ENCODE measurements at regions not wholly inside any gene's neighbourhood (a gene's known extent, or its start where the extent isn't known, plus 50 kb on each side); places are given as distances from the start of the nearest gene placed in this dataset.

- Histone ChIP-seq H4K20me1 (ENCODE audit: insufficient read depth) (no peaks in the 10 kb centered on the region), H2AFZ (ENCODE audit: low read depth, low read length) (no peak overlapping the region), H3K9me3 (ENCODE audit: low read length) (no peaks in the 10 kb centered on the region), H3K27me3 (ENCODE audit: insufficient read depth, low read depth, low read length) (no peaks in the 10 kb centered on the region), H3K9me2 (ENCODE audit: insufficient read depth, low read length) (no peaks in the 10 kb centered on the region), H3K79me2 (replicated peaks; ENCODE audit: insufficient read depth, low read length) (no peaks in the 10 kb centered on the region), H3K4me2 (ENCODE audit: low read length) (no peak overlapping the region), H3K36me3 (ENCODE audit: insufficient read depth, low read length) (no peaks in the 10 kb centered on the region), H3K9ac (ENCODE audit: low read length) (no peak overlapping the region), H3K4me3 (ENCODE audit: low read length) (no peak overlapping the region), H3F3A (ENCODE audit: insufficient read depth, low read length, poor library complexity, severe bottlenecking) (no peaks in the 10 kb centered on the region), H3K27ac (ENCODE audit: low read length) (no peak overlapping the region)
- TF ChIP-seq CTCF (IDR thresholded peaks at IDR 0.05; ENCODE audit: poor library complexity, severe bottlenecking) (no peak), POLR2AphosphoS5 (IDR thresholded peaks at IDR 0.05) (no peak), SMC3 (conservative IDR thresholded peaks at IDR 0.05; ENCODE audit: poor library complexity) (no peak), EZH2 (IDR thresholded peaks at IDR 0.05; ENCODE audit: borderline replicate concordance, insufficient read depth, low read length, poor library complexity, severe bottlenecking) (no peak), MXI1 (conservative IDR thresholded peaks at IDR 0.05; ENCODE audit: poor library complexity, severe bottlenecking) (no peak), EP300 (conservative IDR thresholded peaks at IDR 0.05; ENCODE audit: poor library complexity, severe bottlenecking) (no peak), TAF1 (IDR thresholded peaks at IDR 0.05; ENCODE audit: low read depth) (no peak), RAD21 (conservative IDR thresholded peaks at IDR 0.05) (no peak)
- TF ChIP-seq, protein P1, sequence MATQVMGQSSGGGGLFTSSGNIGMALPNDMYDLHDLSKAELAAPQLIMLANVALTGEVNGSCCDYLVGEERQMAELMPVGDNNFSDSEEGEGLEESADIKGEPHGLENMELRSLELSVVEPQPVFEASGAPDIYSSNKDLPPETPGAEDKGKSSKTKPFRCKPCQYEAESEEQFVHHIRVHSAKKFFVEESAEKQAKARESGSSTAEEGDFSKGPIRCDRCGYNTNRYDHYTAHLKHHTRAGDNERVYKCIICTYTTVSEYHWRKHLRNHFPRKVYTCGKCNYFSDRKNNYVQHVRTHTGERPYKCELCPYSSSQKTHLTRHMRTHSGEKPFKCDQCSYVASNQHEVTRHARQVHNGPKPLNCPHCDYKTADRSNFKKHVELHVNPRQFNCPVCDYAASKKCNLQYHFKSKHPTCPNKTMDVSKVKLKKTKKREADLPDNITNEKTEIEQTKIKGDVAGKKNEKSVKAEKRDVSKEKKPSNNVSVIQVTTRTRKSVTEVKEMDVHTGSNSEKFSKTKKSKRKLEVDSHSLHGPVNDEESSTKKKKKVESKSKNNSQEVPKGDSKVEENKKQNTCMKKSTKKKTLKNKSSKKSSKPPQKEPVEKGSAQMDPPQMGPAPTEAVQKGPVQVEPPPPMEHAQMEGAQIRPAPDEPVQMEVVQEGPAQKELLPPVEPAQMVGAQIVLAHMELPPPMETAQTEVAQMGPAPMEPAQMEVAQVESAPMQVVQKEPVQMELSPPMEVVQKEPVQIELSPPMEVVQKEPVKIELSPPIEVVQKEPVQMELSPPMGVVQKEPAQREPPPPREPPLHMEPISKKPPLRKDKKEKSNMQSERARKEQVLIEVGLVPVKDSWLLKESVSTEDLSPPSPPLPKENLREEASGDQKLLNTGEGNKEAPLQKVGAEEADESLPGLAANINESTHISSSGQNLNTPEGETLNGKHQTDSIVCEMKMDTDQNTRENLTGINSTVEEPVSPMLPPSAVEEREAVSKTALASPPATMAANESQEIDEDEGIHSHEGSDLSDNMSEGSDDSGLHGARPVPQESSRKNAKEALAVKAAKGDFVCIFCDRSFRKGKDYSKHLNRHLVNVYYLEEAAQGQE (IDR thresholded peaks at IDR 0.05; ENCODE audit: borderline replicate concordance), result no peak
These were observed 107.9 kb upstream of the PRNP start for GRCh38 chr20:4578375-4578774.

DNA sequence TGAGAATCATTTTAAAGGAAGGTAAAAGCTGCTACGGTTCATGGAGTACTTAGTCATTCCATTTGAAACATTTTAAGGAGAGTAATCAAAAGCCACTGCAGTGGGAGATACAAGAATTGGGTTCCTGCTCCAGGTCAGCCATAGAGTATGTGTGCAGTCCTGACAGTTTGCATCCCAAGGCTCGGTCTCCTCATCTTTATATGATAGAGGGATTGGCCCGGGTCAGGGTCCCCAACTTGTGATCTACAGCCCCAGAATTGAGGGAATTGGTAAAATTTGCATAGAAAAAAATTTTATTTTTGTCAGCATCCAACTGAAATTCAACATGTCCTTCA is 111.9 kb upstream of the PRNP start:
- H3K79me2 ChIP-seq (replicated peaks; ENCODE audit: insufficient read depth, low read length), result no peaks in the 10 kb centered on the region
- no peak overlapping the region for H2AFZ ChIP-seq (ENCODE audit: low read depth, low read length)
- TF ChIP-seq TAF1 (IDR thresholded peaks at IDR 0.05; ENCODE audit: low read depth) (no peak), RAD21 (conservative IDR thresholded peaks at IDR 0.05) (no peak)
- H3F3A ChIP-seq (ENCODE audit: insufficient read depth, low read length, poor library complexity, severe bottlenecking), result no peaks in the 10 kb centered on the region
- H3K4me2 ChIP-seq (ENCODE audit: low read length), result no peak overlapping the region
- no peaks in the 10 kb centered on the region for H3K9me3 ChIP-seq (ENCODE audit: low read length)
- no peak overlapping the region for H3K9ac ChIP-seq (ENCODE audit: low read length)
- H4K20me1 ChIP-seq (ENCODE audit: insufficient read depth), result no peaks in the 10 kb centered on the region
- H3K27ac ChIP-seq (ENCODE audit: low read length), result no peak overlapping the region
- H3K4me3 ChIP-seq (ENCODE audit: low read length), result no peak overlapping the region
- H3K9me2 ChIP-seq (ENCODE audit: insufficient read depth, low read length), result no peaks in the 10 kb centered on the region
- no peaks in the 10 kb centered on the region for H3K36me3 ChIP-seq (ENCODE audit: insufficient read depth, low read length)
- H3K27me3 ChIP-seq (ENCODE audit: insufficient read depth, low read depth, low read length), result no peaks in the 10 kb centered on the region
